GM23338 (cell line): ENCODE measurements at regions not wholly inside any gene's neighbourhood (a gene's known extent, or its start where the extent isn't known, plus 50 kb on each side); places are given as distances from the start of the nearest gene placed in this dataset.

ENCODE experiments used
- ATAC-seq: fragments of 200-7000 bp; cut with Tn5 transposase; 3 replicates; pipeline ENCODE4 v1.9.1; 2020
- DNase-seq: peaks from one replicate; pipeline ENCODE4 v3.0.0-alpha.2; 2015; ENCODE audit warnings: low spot score
- H2AFZ ChIP-seq: fragments of 200-600 bp; sonication (generic); 2 replicates; pipeline ENCODE4 v1.8.0; 2016; ENCODE audit warnings: antibody characterized with exemption, mild to moderate bottlenecking, moderate library complexity
- H3F3A ChIP-seq: fragments of 200-600 bp; sonication (generic); replicated peaks from 2 replicates; pipeline ENCODE4 v1.8.0; 2017; ENCODE audit warnings: antibody characterized with exemption, mixed run types, low read depth
- H3K27ac ChIP-seq: fragments of 200-600 bp; sonication (generic); 2 replicates; pipeline ENCODE4 v1.6.1; 2016; ENCODE audit warnings: low read depth
- H3K27me3 ChIP-seq: fragments of 200-600 bp; sonication (generic); 2 replicates; pipeline ENCODE4 v1.8.0; 2016; ENCODE audit warnings: mild to moderate bottlenecking, mixed run types, moderate library complexity; ENCODE audit not compliant: insufficient read depth
- H3K36me3 ChIP-seq: fragments of 200-600 bp; sonication (generic); 2 replicates; pipeline ENCODE4 v1.8.0; 2016; ENCODE audit warnings: mild to moderate bottlenecking; ENCODE audit not compliant: insufficient read depth
- H3K4me1 ChIP-seq: fragments of 200-600 bp; sonication (generic); 2 replicates; pipeline ENCODE4 v1.8.0; 2016; ENCODE audit warnings: mild to moderate bottlenecking, moderate library complexity; ENCODE audit not compliant: insufficient read depth
- H3K4me2 ChIP-seq: fragments of 200-600 bp; sonication (generic); 2 replicates; pipeline ENCODE4 v1.7.1; 2017; ENCODE audit warnings: mixed run types
- H3K4me3 ChIP-seq: fragments of 200-600 bp; sonication (generic); 2 replicates; pipeline ENCODE4 v1.6.1; 2016; ENCODE audit warnings: mixed run types
- H3K79me2 ChIP-seq: fragments of 200-600 bp; sonication (generic); replicated peaks from 2 replicates; pipeline ENCODE4 v1.8.0; 2017; ENCODE audit warnings: mild to moderate bottlenecking; ENCODE audit not compliant: insufficient read depth
- H3K9me2 ChIP-seq: fragments of 200-600 bp; sonication (generic); 2 replicates; pipeline ENCODE4 v1.8.0; 2017; ENCODE audit not compliant: insufficient read depth
- H4K20me1 ChIP-seq: fragments of 200-600 bp; sonication (generic); replicated peaks from 2 replicates; pipeline ENCODE4 v1.8.0; 2017; ENCODE audit warnings: mild to moderate bottlenecking; ENCODE audit not compliant: insufficient read depth
- H3K27ac Mint-ChIP-seq: 2 replicates; pipeline ENCODE4 v1.8.0; 2020; ENCODE audit warnings: inconsistent platforms, mild to moderate bottlenecking, moderate library complexity, mixed read lengths
- H3K27me3 Mint-ChIP-seq: 3 replicates; pipeline ENCODE4 v1.8.0; 2022; ENCODE audit warnings: low read depth, mild to moderate bottlenecking, moderate library complexity, mixed read lengths, inconsistent platforms; ENCODE audit not compliant: insufficient read depth, poor library complexity
- H3K36me3 Mint-ChIP-seq: 3 replicates; pipeline ENCODE4 v1.8.0; 2021; ENCODE audit warnings: low read depth, mild to moderate bottlenecking, inconsistent platforms, moderate library complexity, mixed read lengths
- H3K4me1 Mint-ChIP-seq: 3 replicates; pipeline ENCODE4 v1.8.0; 2020; ENCODE audit warnings: mild to moderate bottlenecking, inconsistent platforms, mixed read lengths
- H3K4me3 Mint-ChIP-seq: 3 replicates; pipeline ENCODE4 v1.8.0; 2021; ENCODE audit warnings: moderate library complexity, mild to moderate bottlenecking, inconsistent platforms, mixed read lengths
- H3K9me3 Mint-ChIP-seq: 3 replicates; pipeline ENCODE4 v1.8.0; 2020; ENCODE audit warnings: moderate library complexity, mild to moderate bottlenecking, inconsistent platforms, mixed read lengths
- CREB1 ChIP-seq: fragments of 250-450 bp; sonication (Bioruptor Pico); IDR thresholded peaks from 2 replicates; pipeline ENCODE4 v1.5.0; 2020; ENCODE audit warnings: low read depth, mild to moderate bottlenecking, moderate library complexity
- CTCF ChIP-seq, 2 experiments: fragments of 200-600 bp in 1 of 2; sonication (generic) in 1 of 2; conservative IDR thresholded peaks; 2 replicates each; pipeline versions ENCODE4 v1.5.1 to v1.6.1; 2016 to 2017; ENCODE audit warnings: antibody characterized with exemption in 2 of 2, low read depth in 2 of 2, mild to moderate bottlenecking in 2 of 2, moderate library complexity in 1 of 2
- ETS1 ChIP-seq: IDR thresholded peaks from 2 replicates; pipeline ENCODE4 v1.6.1; 2016; ENCODE audit warnings: antibody characterized with exemption
- EZH2 ChIP-seq: fragments of 200-600 bp; sonication (generic); IDR thresholded peaks from one replicate; pipeline ENCODE4 v1.8.0; 2017; ENCODE audit warnings: antibody characterized with exemption, mild to moderate bottlenecking, low read depth; ENCODE audit not compliant: unreplicated experiment
- EZH2phosphoT487 ChIP-seq: fragments of 200-600 bp; sonication (generic); IDR thresholded peaks from one replicate; pipeline ENCODE4 v1.8.1; 2018; ENCODE audit warnings: antibody characterized with exemption; ENCODE audit not compliant: unreplicated experiment
- JUNB ChIP-seq: IDR thresholded peaks from one replicate; pipeline ENCODE4 v1.6.1; 2016; ENCODE audit warnings: antibody characterized with exemption; ENCODE audit not compliant: unreplicated experiment
- NANOG ChIP-seq: IDR thresholded peaks from 2 replicates; pipeline ENCODE4 v1.6.1; 2016; ENCODE audit warnings: antibody characterized with exemption, borderline replicate concordance
- POLR2AphosphoS5 ChIP-seq: IDR thresholded peaks from 2 replicates; pipeline ENCODE4 v1.6.1; 2016; ENCODE audit warnings: antibody characterized with exemption, low read depth
- REST ChIP-seq: IDR thresholded peaks from one replicate; pipeline ENCODE4 v1.6.1; 2018; ENCODE audit warnings: antibody characterized with exemption; ENCODE audit not compliant: unreplicated experiment
- STAT1 ChIP-seq: IDR thresholded peaks from one replicate; pipeline ENCODE4 v1.6.1; 2016; ENCODE audit warnings: antibody characterized with exemption; ENCODE audit not compliant: unreplicated experiment
- ZNF114 ChIP-seq: fragments of 250-450 bp; sonication (Bioruptor Pico); IDR thresholded peaks from 2 replicates; pipeline ENCODE4 v1.5.0; 2020; ENCODE audit warnings: mild to moderate bottlenecking, moderate library complexity
- ZNF331 ChIP-seq: fragments of 250-450 bp; sonication (Bioruptor Pico); IDR thresholded peaks from 2 replicates; pipeline ENCODE4 v1.5.0; 2020; ENCODE audit warnings: low read depth, mild to moderate bottlenecking, moderate library complexity
- ZNF462 ChIP-seq: fragments of 250-450 bp; sonication (Bioruptor Pico); IDR thresholded peaks from 2 replicates; pipeline ENCODE4 v1.5.0; 2020; ENCODE audit warnings: mild to moderate bottlenecking, moderate library complexity

GRCh38 chr7:92973293-92973731 lies 136.9 kb upstream of the CDK6 start:
- Histone ChIP-seq H3K4me2 (no peak overlapping the region), H3K27ac (no peak overlapping the region)
- TF ChIP-seq NANOG, result no peak
- TF ChIP-seq POLR2AphosphoS5, result no peak
- TF ChIP-seq CTCF (conservative IDR thresholded peaks at IDR 0.05; ENCODE audit: low read depth in 2 of 2), result no peak
- no peak for TF ChIP-seq ZNF331 (CRISPR knock-in tag)
- TF ChIP-seq ZNF462 (CRISPR knock-in tag), result no peak
- TF ChIP-seq REST, result no peak
- TF ChIP-seq CREB1 (CRISPR knock-in tag), result no peak
- no peak for TF ChIP-seq ZNF114 (CRISPR knock-in tag)
- TF ChIP-seq EZH2phosphoT487, result no peak
- TF ChIP-seq EZH2, result no peak
- TF ChIP-seq JUNB, result no peak
- no peak for TF ChIP-seq ETS1
- TF ChIP-seq STAT1, result no peak

More at GRCh38 chr7:92973293-92973731, 136.9 kb upstream of the CDK6 start:
- no peaks in the 10 kb centered on the region for H4K20me1 ChIP-seq
- DNase-seq, result no peak
- ATAC-seq, result no peak
- H3K36me3 ChIP-seq, result no peaks in the 10 kb centered on the region
- no peak overlapping the region for H3K4me3 Mint-ChIP-seq
- no peaks in the 10 kb centered on the region for H3K4me1 ChIP-seq
- H3K9me2 ChIP-seq, result 0 out of 2 replicates have a peak, but pooled peaks cover 10% of the 10 kb centered on the region
- H3F3A ChIP-seq, result no peaks in the 10 kb centered on the region
- H3K27me3 ChIP-seq, result no peaks in the 10 kb centered on the region
- H3K36me3 Mint-ChIP-seq, result 0 out of 3 replicates have a peak, but pooled peaks cover 4% of the 10 kb centered on the region
- H3K9me3 Mint-ChIP-seq, result peaks cover 8% of the 10 kb centered on the region
- no peak overlapping the region for H2AFZ ChIP-seq
- H3K79me2 ChIP-seq, result no peaks in the 10 kb centered on the region
- H3K27me3 Mint-ChIP-seq, result peaks cover 2% of the 10 kb centered on the region
- H3K4me3 ChIP-seq, result no peak overlapping the region
- H3K4me1 Mint-ChIP-seq, result no peaks in the 10 kb centered on the region
- H3K27ac Mint-ChIP-seq, result no peak overlapping the region
